ENCODE measurements at regions not wholly inside any gene's neighbourhood (a gene's known extent, or its start where the extent isn't known, plus 50 kb on each side); places are given as distances from the start of the nearest gene placed in this dataset.
"Not testable (repeated sequence)": the region's sequence is repeated elsewhere in the genome, so short reads cannot be mapped to it uniquely, and the experiment has no call there.

DNA sequence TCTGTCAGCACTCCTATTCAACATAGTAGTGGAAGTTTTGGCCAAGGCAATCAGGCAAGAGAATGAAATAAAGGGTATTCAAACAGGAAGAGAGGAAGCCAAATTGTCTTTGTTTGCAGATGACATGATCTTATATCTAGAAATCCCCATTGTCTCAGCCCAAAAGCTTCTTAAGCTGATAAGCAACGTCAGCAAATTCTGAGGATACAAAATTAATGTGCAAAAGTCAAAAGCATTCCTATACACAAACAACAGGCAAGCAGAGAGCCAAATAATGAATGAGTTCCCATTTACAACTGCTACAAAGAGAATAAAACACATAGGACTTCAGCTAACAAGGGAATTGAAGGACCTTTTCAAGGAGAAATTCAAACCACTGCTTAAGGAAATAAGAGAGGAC, 280.4 kb upstream of the LUZP2 start:
- TF ChIP-seq CTCF (IDR thresholded peaks at IDR 0.05; ENCODE audit: low read length, missing control alignments), result no peak
- no peak for DNase-seq (ENCODE audit: low read depth)
- no peak overlapping the region for H3K4me3 ChIP-seq (replicated peaks; ENCODE audit: low read depth, low read length)

DNA sequence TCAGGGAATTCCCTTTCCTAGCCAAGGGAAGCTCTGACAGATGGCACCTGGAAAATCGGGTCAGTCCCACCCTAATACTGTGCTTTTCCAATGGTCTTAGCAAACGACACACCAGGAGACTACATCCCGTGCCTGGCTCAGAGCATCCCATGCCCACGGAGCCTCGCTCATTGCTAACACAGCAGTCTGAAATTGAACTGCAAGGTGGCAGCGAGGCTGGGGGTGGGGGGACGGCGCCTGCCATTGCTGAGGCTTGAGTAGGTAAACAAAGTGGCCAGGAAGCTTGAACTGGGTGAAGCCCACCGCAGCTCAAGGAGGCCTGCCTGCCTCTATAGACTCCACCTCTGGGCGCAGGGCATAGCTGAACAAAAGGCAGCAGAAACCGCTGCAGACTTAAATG, 279.5 kb upstream of the LUZP2 start:
- H3K4me3 ChIP-seq (replicated peaks; ENCODE audit: low read depth, low read length); DNase-seq (ENCODE audit: low read depth): not testable (repeated sequence)

DNA sequence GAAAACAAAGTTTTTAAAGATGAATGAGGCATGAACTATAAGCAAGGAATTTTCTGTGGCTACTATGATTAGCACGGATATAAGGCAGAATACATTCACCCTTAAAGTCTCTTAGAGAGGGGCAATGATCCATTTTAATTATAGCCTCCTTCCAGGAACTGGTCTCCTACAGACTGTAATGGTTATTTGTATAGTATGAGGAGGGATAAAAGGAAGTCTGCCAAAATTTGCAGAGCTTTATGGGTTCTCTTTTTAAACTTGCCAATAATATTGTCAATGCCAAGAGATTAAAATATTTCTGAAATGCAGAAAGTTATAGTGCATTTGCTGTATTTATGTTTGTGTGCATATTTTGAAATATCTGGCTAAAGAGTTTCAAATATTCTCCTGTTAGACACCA, 271.4 kb upstream of the LUZP2 start:
- TF ChIP-seq CTCF (IDR thresholded peaks at IDR 0.05; ENCODE audit: low read length, missing control alignments), result no peak
- H3K4me3 ChIP-seq (replicated peaks; ENCODE audit: low read depth, low read length), result no peak overlapping the region
- no peak for DNase-seq (ENCODE audit: low read depth)

DNA sequence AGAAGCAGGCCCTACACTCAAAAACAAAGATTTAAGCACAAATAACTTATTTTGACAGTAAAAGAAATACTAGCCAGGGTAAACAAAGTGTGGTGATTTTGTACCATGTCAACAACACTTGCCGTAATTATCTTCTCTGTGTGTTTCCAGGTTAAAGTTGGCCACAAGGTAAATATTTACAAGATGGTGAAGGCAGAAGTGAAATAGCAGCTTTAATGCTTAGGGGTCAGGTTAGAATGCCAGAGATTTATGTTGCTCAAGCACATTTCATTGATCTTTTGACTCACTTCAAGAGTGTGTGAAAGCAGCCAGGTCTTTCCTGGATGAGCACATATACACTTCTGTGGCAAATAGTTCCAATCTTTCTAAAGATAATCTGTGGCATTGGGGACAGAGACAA, 270.2 kb upstream of the LUZP2 start:
- no peak for TF ChIP-seq CTCF (IDR thresholded peaks at IDR 0.05; ENCODE audit: low read length, missing control alignments)
- no peak overlapping the region for H3K4me3 ChIP-seq (replicated peaks; ENCODE audit: low read depth, low read length)
- DNase-seq (ENCODE audit: low read depth), result no peak

GRCh38 chr11:24233041-24233440, 263.8 kb upstream of the LUZP2 start:
- TF ChIP-seq CTCF (IDR thresholded peaks at IDR 0.05; ENCODE audit: low read length, missing control alignments), result no peak
- no peak overlapping the region for H3K4me3 ChIP-seq (replicated peaks; ENCODE audit: low read depth, low read length)
- DNase-seq (ENCODE audit: low read depth), result no peak

DNA sequence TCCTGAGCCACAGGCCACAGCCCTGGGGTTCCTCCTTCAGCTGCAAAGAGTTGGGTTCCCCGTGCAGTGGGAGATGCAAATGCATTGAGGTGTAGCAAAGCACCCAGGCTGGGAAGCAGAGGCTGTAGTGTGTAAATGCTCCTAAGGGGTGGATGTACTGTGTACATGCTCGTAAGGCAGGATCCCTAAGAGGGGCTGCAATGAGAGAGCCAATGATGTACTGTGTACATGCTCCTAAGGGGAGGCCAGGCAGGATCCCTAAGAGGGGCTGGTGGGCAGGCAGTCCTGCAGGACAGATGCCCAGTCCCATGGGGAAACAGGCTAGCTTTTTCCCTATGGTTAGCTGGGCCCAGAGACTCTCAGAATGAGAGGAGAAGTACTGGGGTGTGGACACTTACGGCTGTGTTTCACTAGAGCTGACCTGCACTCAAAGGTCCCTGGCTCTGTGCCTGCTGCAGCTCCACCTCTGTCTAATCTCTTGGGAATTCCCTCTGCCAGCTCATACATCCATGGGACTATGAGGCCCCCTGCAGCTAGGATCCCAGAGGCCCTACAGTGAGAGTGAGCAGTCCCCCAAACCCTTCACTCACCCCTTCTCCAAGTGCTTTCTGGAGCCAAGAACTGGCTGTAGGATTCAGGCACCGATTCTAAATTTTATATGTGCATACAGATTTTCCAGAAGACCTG, 261.9 kb upstream of the LUZP2 start:
- peak; percentile 23 for TF ChIP-seq CTCF (IDR thresholded peaks at IDR 0.05; ENCODE audit: low read length, missing control alignments)
- DNase-seq (ENCODE audit: low read depth), result peak; percentile 59
- no peak overlapping the region for H3K4me3 ChIP-seq (replicated peaks; ENCODE audit: low read depth, low read length)

- no peak overlapping the region for H3K4me3 ChIP-seq (replicated peaks; ENCODE audit: low read depth, low read length)
- peak; percentile 67 for DNase-seq (ENCODE audit: low read depth)
- no peak for TF ChIP-seq CTCF (IDR thresholded peaks at IDR 0.05; ENCODE audit: low read length, missing control alignments)
Observed at GRCh38 chr11:24238771-24239645, 257.8 kb upstream of the LUZP2 start.

All from fibroblast of pulmonary artery (primary cell).